ENCODE measurements at regions not wholly inside any gene's neighbourhood (a gene's known extent, or its start where the extent isn't known, plus 50 kb on each side); places are given as distances from the start of the nearest gene placed in this dataset.

DNA sequence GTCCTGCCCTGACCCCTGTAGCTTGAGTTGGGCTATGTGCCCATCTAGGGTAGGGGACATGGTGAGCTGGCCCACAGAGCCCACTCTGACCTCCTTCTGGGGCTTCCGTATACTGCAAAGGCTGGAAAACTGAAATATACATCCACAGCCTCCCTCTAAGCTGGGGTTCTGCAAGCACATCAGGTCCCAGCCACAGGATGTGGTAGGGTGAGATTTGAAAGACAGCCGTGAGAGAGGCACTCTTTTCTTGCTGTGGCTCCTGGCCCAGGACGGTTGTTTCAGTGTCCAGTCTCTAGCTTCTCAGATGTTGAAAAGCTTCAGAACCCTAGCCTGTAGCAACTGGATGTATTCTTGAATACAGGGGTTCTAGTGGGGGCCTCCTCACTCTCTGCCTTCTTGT, 60.1 kb upstream of the ADRB1 start:
- POLR2A ChIA-PET: no interaction called here
- CTCF ChIA-PET: interaction anchor here (1.2 to 1.7 kb wide), 2 partner anchors 11 to 117 kb away, joined by 3 to 5 read pairs; no protein-coding TSS in a partner anchor
- Histone ChIP-seq H2AFZ (ENCODE audit: low read depth, low read length) (no peak overlapping the region), H3K9ac (replicated peaks; ENCODE audit: extremely low read depth, insufficient read depth, low read length) (no peak overlapping the region), H3K27me3 (ENCODE audit: control insufficient read depth in 2 of 2, insufficient read depth in 2 of 2, low read length in 2 of 2) (no peaks in the 10 kb centered on the region), H3K4me2 (ENCODE audit: insufficient read depth, low read length) (no peak overlapping the region), H3K27ac (ENCODE audit: insufficient read depth, low read depth, low read length) (no peak overlapping the region), H3K4me3 (replicated peaks in 1 of 3; ENCODE audit: insufficient read depth in 1 of 3, low read depth in 1 of 3, low read length in 3 of 3) (no peak overlapping the region), H3K36me3 (ENCODE audit: control insufficient read depth in 2 of 2, extremely low read depth in 1 of 2, insufficient read depth in 2 of 2, low read length in 2 of 2) (no peaks in the 10 kb centered on the region), H4K20me1 (replicated peaks; ENCODE audit: control insufficient read depth, extremely low read depth, insufficient read depth, low read length) (no peaks in the 10 kb centered on the region), H3K9me1 (replicated peaks; ENCODE audit: control insufficient read depth, extremely low read depth, insufficient read depth, low read length) (no peaks in the 10 kb centered on the region), H3K79me2 (ENCODE audit: control insufficient read depth, insufficient read depth, low read length) (no peaks in the 10 kb centered on the region), H3K4me1 (ENCODE audit: control insufficient read depth, extremely low read depth, insufficient read depth, low read length) (no peaks in the 10 kb centered on the region), H3K9me3 (replicated peaks; ENCODE audit: control insufficient read depth, insufficient read depth, low read length) (no peaks in the 10 kb centered on the region)
- no TSS peak for BruUV-seq (replicated peaks)
- FAIRE-seq: no peak
- intact Hi-C loops (cut with micrococcal nuclease): no loop called here
- dilution Hi-C loops (cut with MboI; ENCODE audit: extremely low pct_ligation_motif_present, low sequenced_read_pairs): no loop called here
- no peak for DNase-seq (ENCODE audit: low read depth, low spot score)
- TF ChIP-seq, protein P1, sequence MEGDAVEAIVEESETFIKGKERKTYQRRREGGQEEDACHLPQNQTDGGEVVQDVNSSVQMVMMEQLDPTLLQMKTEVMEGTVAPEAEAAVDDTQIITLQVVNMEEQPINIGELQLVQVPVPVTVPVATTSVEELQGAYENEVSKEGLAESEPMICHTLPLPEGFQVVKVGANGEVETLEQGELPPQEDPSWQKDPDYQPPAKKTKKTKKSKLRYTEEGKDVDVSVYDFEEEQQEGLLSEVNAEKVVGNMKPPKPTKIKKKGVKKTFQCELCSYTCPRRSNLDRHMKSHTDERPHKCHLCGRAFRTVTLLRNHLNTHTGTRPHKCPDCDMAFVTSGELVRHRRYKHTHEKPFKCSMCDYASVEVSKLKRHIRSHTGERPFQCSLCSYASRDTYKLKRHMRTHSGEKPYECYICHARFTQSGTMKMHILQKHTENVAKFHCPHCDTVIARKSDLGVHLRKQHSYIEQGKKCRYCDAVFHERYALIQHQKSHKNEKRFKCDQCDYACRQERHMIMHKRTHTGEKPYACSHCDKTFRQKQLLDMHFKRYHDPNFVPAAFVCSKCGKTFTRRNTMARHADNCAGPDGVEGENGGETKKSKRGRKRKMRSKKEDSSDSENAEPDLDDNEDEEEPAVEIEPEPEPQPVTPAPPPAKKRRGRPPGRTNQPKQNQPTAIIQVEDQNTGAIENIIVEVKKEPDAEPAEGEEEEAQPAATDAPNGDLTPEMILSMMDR (IDR thresholded peaks at IDR 0.05; ENCODE audit: extremely low read depth in 1 of 2, insufficient read depth in 1 of 2, low read depth in 1 of 2, low read length in 2 of 2): no peak
- TF ChIP-seq JUN (IDR thresholded peaks at IDR 0.05; ENCODE audit: borderline replicate concordance, insufficient read depth, insufficient read length, low read depth): no peak
- TF ChIP-seq POLR2AphosphoS5 (IDR thresholded peaks at IDR 0.05; ENCODE audit: insufficient read depth, low read depth, low read length): no peak
- TF ChIP-seq EZH2 (IDR thresholded peaks at IDR 0.05; ENCODE audit: borderline replicate concordance, low read depth, low read length, severe bottlenecking): no peak
- TF ChIP-seq MYC (IDR thresholded peaks at IDR 0.05; ENCODE audit: low read depth, low read length): no peak
- no peak for TF ChIP-seq POLR2A (IDR thresholded peaks at IDR 0.05; ENCODE audit: low read depth, low read length)
- no peak for TF ChIP-seq GATA2 (IDR thresholded peaks at IDR 0.05; ENCODE audit: insufficient read depth, insufficient read length, low read depth, low read length)
- TF ChIP-seq MAX (IDR thresholded peaks at IDR 0.05; ENCODE audit: insufficient read depth, insufficient read length): no peak
- TF ChIP-seq FOS (IDR thresholded peaks at IDR 0.05; ENCODE audit: borderline replicate concordance, insufficient read depth, low read length): no peak
